ENCODE measurements at regions not wholly inside any gene's neighbourhood (a gene's known extent, or its start where the extent isn't known, plus 50 kb on each side); places are given as distances from the start of the nearest gene placed in this dataset.

DNA sequence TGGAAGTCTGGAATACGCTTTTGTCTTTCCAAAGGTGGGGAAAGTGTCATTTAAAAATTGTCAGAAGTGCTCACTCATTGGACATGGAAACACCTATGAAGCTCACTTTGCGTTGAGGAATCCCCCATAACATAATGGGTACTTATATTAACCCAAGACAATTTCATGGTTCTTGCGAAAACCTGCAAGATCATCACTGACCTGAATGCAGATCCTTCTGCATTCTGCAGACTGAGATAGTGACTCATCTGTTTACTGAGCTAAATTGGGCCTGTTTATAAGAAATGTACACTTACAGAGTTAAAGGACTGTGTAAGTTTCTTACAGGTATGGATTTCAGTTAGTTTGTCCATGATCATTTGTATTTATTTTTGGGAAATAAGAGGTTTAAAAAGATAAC, 153.0 kb downstream of the HMHB1 start:
- Histone ChIP-seq H3K14ac (ENCODE audit: insufficient read depth, low read length) (no peak overlapping the region), H2BK120ac (ENCODE audit: low read depth, low read length, poor library complexity, severe bottlenecking) (no peak overlapping the region), H2BK5ac (ENCODE audit: insufficient read length, low read length) (no peak overlapping the region), H2AK5ac (ENCODE audit: insufficient read length, low read length) (no peak overlapping the region), H4K5ac (ENCODE audit: insufficient read length, low read depth, low read length) (no peak overlapping the region), H3K9ac (ENCODE audit: extremely low read depth, insufficient read length, low read length) (no peak overlapping the region), H4K20me1 (ENCODE audit: control insufficient read depth, insufficient read depth, insufficient read length) (no peaks in the 10 kb centered on the region), H3K9me3 (ENCODE audit: control insufficient read depth, low read depth, low read length) (no peaks in the 10 kb centered on the region), H2AFZ (ENCODE audit: low read length) (no peak overlapping the region), H3K4me2 (ENCODE audit: insufficient read depth, insufficient read length, low read length) (no peak overlapping the region), H3K79me1 (ENCODE audit: insufficient read depth, low read depth, low read length, poor library complexity, severe bottlenecking) (no peaks in the 10 kb centered on the region), H3K79me2 (ENCODE audit: insufficient read depth, low read length) (no peaks in the 10 kb centered on the region), H2BK20ac (ENCODE audit: low read depth, low read length, poor library complexity, severe bottlenecking) (no peak overlapping the region), H3K23ac (ENCODE audit: insufficient read length, low read depth, low read length) (no peak overlapping the region), H3K27me3 (ENCODE audit: insufficient read depth, low read length) (no peaks in the 10 kb centered on the region), H3K56ac (ENCODE audit: insufficient read length, low read depth, low read length) (no peak overlapping the region), H3K23me2 (ENCODE audit: insufficient read length, low read depth, low read length, poor library complexity, severe bottlenecking) (no peaks in the 10 kb centered on the region), H3K18ac (ENCODE audit: insufficient read length, low read depth, low read length) (no peak overlapping the region), H4K91ac (ENCODE audit: insufficient read length, low read depth, low read length) (no peak overlapping the region), H3K4ac (ENCODE audit: low read depth, low read length) (no peak overlapping the region), H3K27ac (ENCODE audit: insufficient read length, low read depth, low read length) (no peak overlapping the region), H4K8ac (replicated peaks; ENCODE audit: insufficient read length, low read depth, low read length) (no peak overlapping the region), H3K4me1 (ENCODE audit: insufficient read depth, low read length) (no peaks in the 10 kb centered on the region), H2BK15ac (ENCODE audit: low read depth, low read length) (no peak overlapping the region), H2BK12ac (ENCODE audit: insufficient read length, low read depth, low read length) (no peak overlapping the region), H3T11ph (ENCODE audit: low read length) (no peak overlapping the region)
- TF ChIP-seq, protein P1, sequence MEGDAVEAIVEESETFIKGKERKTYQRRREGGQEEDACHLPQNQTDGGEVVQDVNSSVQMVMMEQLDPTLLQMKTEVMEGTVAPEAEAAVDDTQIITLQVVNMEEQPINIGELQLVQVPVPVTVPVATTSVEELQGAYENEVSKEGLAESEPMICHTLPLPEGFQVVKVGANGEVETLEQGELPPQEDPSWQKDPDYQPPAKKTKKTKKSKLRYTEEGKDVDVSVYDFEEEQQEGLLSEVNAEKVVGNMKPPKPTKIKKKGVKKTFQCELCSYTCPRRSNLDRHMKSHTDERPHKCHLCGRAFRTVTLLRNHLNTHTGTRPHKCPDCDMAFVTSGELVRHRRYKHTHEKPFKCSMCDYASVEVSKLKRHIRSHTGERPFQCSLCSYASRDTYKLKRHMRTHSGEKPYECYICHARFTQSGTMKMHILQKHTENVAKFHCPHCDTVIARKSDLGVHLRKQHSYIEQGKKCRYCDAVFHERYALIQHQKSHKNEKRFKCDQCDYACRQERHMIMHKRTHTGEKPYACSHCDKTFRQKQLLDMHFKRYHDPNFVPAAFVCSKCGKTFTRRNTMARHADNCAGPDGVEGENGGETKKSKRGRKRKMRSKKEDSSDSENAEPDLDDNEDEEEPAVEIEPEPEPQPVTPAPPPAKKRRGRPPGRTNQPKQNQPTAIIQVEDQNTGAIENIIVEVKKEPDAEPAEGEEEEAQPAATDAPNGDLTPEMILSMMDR (conservative IDR thresholded peaks at IDR 0.05), result no peak
- H3K27ac Mint-ChIP-seq, result no peak overlapping the region
- no peak overlapping the region for H3K4me3 Mint-ChIP-seq
- no peaks in the 10 kb centered on the region for H3K27me3 Mint-ChIP-seq (ENCODE audit: low read depth)
- no peak for DNase-seq
- H3K9me3 Mint-ChIP-seq, result no peaks in the 10 kb centered on the region
- H3K4me1 Mint-ChIP-seq, result no peaks in the 10 kb centered on the region
- WGBS (ENCODE audit: extremely low coverage, insufficient read length, low lambda C conversion rate), result no CpG with 5 or more reads among the region's 3 CpGs
- H3K36me3 Mint-ChIP-seq (ENCODE audit: insufficient read depth in 1 of 3, low read depth in 3 of 3), result no peaks in the 10 kb centered on the region
